GM12865 (cell line): ENCODE measurements at regions not wholly inside any gene's neighbourhood (a gene's known extent, or its start where the extent isn't known, plus 50 kb on each side); places are given as distances from the start of the nearest gene placed in this dataset.
"Not testable (repeated sequence)": the region's sequence is repeated elsewhere in the genome, so short reads cannot be mapped to it uniquely, and the experiment has no call there.

Experiments used
- DNase-seq: peaks from one replicate; pipeline ENCODE4 v3.0.0; 2010; ENCODE audit warnings: low read depth
- H3K4me3 ChIP-seq: 2 replicates; pipeline ENCODE4 v1.5.1; 2011; ENCODE audit warnings: mild to moderate bottlenecking, low read depth, low read length, control low read depth
- CTCF ChIP-seq: IDR thresholded peaks from 2 replicates; pipeline ENCODE4 v1.5.1; 2011; ENCODE audit warnings: low read length, control low read depth, low read depth, inconsistent platforms; ENCODE audit not compliant: insufficient read depth; ENCODE audit errors: missing control alignments

GRCh38 chr7:29639886-29640595 is 76.4 kb downstream of the PRR15 start:
- TF ChIP-seq CTCF, result no peak
- H3K4me3 ChIP-seq, result no peak overlapping the region
- DNase-seq, result no peak

- TF ChIP-seq CTCF, result no peak
- no peak for DNase-seq
- H3K4me3 ChIP-seq, result no peak overlapping the region
Observed at GRCh38 chr7:29641651-29642050, 78.0 kb downstream of the PRR15 start.

GRCh38 chr7:29642494-29643155 is 79.0 kb downstream of the PRR15 start:
- no peak for TF ChIP-seq CTCF
- DNase-seq, result no peak
- H3K4me3 ChIP-seq, result no peak overlapping the region

- DNase-seq, H3K4me3 ChIP-seq: not testable (repeated sequence)
Observed at GRCh38 chr7:29646116-29646515, 82.5 kb downstream of the PRR15 start.

- no peak for TF ChIP-seq CTCF
- no peak overlapping the region for H3K4me3 ChIP-seq
- DNase-seq, result no peak
Observed at GRCh38 chr7:29647020-29647654, 83.5 kb downstream of the PRR15 start.

GRCh38 chr7:29647691-29648210 is 84.1 kb downstream of the PRR15 start:
- not testable (repeated sequence) for DNase-seq, H3K4me3 ChIP-seq

- no peak overlapping the region for H3K4me3 ChIP-seq
- DNase-seq, result no peak
- no peak for TF ChIP-seq CTCF
Observed at GRCh38 chr7:29649028-29649716, 85.5 kb downstream of the PRR15 start.
